NCI-H2227 (cell line): ENCODE measurements at regions not wholly inside any gene's neighbourhood (a gene's known extent, or its start where the extent isn't known, plus 50 kb on each side); places are given as distances from the start of the nearest gene placed in this dataset.

Experiments
- DNase-seq: peaks from one replicate; lab custom pipeline; 2025; ENCODE audit not compliant: unreplicated experiment; lab: John Stamatoyannopoulos, UW

- no peak for DNase-seq
These were observed 188.3 kb downstream of the SLC24A2 start for GRCh38 chr9:19600538-19600937.

- no peak for DNase-seq
These were observed 189.9 kb downstream of the ACER2 start for GRCh38 chr9:19598722-19599121.

DNA sequence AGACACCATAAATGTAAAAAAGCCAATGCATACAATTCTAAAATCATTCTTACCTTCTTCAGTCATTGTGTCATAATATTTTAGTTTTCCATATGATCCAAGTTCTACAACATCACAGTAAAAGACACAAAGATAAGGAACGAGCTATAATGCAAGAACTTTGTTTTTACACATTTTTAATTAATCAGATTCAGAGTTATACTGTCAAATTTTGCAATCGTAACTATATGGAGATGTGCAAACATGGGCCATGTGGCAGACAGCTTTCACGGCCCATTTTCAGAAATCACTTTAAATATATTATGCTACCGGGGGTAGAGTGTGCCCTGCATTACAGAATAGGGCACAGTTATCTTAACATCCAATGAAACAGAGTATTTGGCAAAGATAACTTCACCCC lies 188.4 kb downstream of the ACER2 start:
- DNase-seq, result no peak

- no peak for DNase-seq
These were observed 186.2 kb downstream of the ACER2 start for GRCh38 chr9:19595003-19595402.

GRCh38 chr9:19587678-19588077 lies 178.9 kb downstream of the ACER2 start:
- DNase-seq, result no peak

DNA sequence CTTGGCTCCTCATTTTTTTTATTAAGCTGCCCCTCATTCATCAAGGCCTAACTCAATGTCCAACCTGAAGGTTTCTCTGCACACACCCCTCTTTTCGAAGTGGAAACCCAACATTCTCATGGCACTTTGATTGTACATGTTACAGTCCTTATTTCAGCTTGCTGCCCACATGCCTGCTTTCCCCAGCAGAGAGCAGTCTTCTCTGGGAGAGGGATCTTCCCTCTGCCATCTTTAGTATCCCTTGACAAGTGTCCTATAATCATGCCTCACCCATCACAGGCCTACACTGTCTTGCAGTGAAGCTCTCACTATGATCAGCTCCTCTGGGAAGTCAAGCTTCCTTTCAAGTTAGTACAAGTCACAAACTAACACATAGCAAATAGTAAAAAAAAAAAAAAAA lies 175.1 kb downstream of the ACER2 start:
- no peak for DNase-seq

DNA sequence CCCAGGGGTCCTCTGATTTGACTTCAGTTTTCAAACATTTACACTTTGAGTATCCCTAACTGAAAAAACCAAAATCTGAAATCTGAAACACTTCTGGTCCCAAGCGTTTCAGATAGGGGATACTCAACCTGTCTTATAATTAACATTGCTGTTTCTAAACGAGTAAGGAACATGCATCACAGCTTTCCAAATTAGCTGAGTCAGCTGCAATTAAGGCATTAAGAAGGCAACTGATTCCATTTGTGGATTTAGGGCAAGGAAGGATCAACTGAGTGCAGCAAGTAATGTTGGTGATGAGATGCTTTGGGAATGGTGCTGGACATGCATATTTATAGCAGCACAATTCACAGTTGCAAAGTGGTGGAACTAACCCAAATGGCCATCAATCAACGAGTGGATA lies 168.6 kb downstream of the ACER2 start:
- no peak for DNase-seq

GRCh38 chr9:19568946-19569345 lies 160.1 kb downstream of the ACER2 start:
- DNase-seq, result no peak

- DNase-seq, result no peak
These were observed 155.7 kb downstream of the ACER2 start for GRCh38 chr9:19564396-19565061.

DNA sequence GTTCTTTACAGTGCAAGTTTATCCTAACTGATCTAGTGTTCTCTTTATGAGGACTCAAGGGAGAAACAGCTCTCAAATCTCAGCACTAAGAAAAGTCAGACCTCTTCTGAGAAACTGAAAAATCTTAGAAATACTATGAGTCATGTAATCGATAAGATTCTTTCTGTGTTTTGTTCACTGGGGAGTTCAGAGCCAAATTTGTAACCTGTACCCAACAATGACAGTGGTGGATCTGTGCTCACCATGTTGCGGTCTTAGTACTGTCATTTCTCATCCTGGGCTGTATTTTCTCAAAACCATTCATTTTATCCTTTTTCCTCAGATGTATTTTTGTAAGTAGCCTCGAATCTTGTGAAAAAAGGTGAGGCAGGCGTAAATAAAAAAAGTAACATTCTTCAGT lies 146.4 kb downstream of the ACER2 start:
- no peak for DNase-seq

DNA sequence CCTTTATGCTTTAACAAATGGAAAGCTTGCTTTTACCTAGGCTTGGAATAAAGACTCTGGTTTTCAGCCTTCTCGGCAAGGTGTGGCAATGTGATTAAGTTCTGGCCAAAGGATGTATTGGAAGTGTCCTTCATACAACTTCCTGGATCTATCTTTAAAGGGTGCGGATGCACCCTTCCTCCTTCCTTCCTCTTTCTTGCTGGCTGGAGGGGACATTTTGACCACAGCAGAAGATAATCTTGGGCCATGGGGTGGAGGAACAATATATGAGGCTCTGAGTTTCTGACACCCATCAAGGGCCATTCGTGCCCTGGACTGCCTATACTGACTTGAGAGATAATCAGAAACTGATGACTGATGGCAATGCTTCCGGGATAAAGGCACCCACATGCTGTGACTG lies 145.7 kb downstream of the ACER2 start:
- no peak for DNase-seq

DNA sequence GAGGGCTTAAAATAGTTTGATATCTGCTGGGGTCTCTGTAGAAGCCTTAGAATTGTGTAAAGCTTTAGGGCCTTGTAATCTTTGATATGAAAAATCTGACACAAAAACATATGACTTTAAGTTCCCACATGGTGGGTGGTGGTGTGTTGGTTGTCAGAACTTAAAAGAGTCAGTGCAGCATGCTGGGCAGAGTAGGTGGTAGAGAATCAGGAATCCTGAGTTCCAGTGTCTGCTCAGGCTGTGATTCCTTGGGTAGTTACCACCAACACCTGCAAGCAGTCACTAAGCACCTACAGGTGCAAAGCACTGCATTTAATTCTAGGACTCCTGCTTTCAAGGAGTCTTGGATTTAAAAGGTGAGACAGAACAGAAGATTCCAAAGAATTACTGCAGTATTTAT lies 144.6 kb downstream of the ACER2 start:
- no peak for DNase-seq

GRCh38 chr9:19552282-19553105 lies 143.7 kb downstream of the ACER2 start:
- DNase-seq, result no peak

GRCh38 chr9:19551124-19551929 lies 142.5 kb downstream of the ACER2 start:
- peak; percentile 75 for DNase-seq

- DNase-seq, result no peak
These were observed 141.2 kb downstream of the ACER2 start for GRCh38 chr9:19550009-19550408.

DNA sequence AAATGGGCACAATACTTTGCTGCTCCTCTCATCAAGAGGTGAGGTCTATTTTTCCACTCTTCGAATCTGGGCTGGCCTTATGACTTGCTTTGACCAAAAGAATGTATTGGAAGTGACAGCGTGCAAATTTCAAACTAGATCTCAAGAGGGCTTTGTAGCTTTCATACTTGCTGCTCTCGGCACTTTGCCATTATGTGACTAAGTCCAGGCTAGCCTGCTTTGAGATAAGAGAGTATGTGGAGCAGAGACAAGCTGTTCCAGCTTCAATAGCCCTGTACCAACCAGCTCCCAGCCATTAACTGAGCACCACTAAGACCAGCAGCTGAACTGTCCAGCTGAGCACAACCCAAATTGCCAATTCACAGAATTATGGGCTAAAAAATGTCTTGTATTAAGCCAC lies 124.6 kb downstream of the ACER2 start:
- DNase-seq, result no peak

DNA sequence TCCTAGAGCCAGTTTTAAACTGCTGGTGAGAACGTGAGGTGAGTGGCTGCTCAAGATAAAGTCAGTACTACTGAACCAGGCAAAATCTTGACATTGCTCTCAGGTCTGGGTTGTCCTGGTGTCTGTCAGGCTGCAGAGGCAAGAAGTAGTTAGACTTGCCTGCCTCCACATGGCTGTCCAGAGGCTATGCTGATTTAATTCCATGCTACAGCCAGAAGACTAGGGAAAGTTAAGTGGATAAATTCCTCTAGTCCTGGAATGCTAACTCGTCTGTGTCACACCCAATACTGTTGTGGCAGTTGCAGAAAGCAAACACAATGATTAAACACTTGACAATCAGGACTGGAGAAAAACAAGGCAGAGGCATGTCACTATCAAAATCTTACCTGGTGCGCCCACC lies 118.9 kb downstream of the ACER2 start:
- DNase-seq, result no peak

GRCh38 chr9:19522558-19522957 lies 113.7 kb downstream of the ACER2 start:
- DNase-seq, result no peak

- no peak for DNase-seq
These were observed 112.4 kb downstream of the ACER2 start for GRCh38 chr9:19521205-19521604.

DNA sequence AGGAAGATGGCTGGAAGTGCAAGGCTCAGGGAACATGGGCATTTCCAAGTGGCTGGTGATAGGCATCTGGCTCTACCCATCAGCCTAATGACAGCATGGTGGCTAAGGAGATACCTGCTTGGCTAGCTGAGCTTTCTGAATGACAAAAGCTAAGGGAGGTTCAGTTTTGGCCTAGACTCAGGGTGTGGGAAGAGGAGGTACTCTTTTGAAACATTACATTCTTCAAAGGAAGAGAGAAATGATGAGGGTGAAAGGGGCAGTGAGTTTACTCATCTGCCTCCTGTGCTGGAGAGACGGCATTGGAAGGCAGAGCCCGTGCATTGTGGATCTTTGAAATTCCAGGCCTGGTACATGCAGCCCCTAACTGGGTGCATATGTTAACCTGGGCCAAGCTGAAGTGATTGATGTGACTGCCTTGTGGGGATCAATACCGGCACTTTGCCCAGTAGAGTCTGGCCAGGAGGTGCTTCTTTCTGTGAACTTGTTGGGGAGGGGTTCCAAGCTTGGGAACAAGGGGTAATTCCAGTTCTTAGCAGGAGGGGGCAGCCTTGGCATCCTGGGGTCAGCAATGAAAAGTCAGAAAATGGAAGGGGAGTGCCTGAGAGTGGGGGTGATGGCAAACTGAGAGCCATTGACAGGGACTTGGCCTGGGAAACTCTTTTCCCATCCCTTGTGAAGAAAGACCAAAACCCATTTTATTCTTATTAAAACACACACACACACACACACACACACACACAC lies 108.6 kb downstream of the ACER2 start:
- DNase-seq, result no peak

- DNase-seq, result no peak
These were observed 107.5 kb downstream of the ACER2 start for GRCh38 chr9:19516348-19516747.
